ENCODE measurements at regions not wholly inside any gene's neighbourhood (a gene's known extent, or its start where the extent isn't known, plus 50 kb on each side); places are given as distances from the start of the nearest gene placed in this dataset.

GRCh38 chr3:62926494-62926893, 51.3 kb upstream of the CADPS start:
- no peak for DNase-seq
- Mint-ChIP-seq H3K36me3 (ENCODE audit: unreplicated experiment) (no peaks in the 10 kb centered on the region), H3K9me3 (ENCODE audit: unreplicated experiment) (peaks cover 4% of the 10 kb centered on the region), H3K27ac (ENCODE audit: unreplicated experiment) (no peak overlapping the region), H3K4me3 (ENCODE audit: unreplicated experiment) (no peak overlapping the region), H3K27me3 (ENCODE audit: unreplicated experiment) (no peaks in the 10 kb centered on the region), H3K4me1 (ENCODE audit: low read depth, unreplicated experiment) (peaks cover 4% of the 10 kb centered on the region)
- no peak for TF ChIP-seq CTCF (IDR thresholded peaks at IDR 0.05; ENCODE audit: partially characterized antibody, unreplicated experiment)

- H3K4me1 Mint-ChIP-seq (ENCODE audit: low read depth, unreplicated experiment) = no peaks in the 10 kb centered on the region
Observed at GRCh38 chr3:62928256-62928655, 53.0 kb upstream of the CADPS start.

GRCh38 chr3:62929771-62930170, 54.6 kb upstream of the CADPS start:
- Mint-ChIP-seq H3K27ac (ENCODE audit: unreplicated experiment) (no peak overlapping the region), H3K4me1 (ENCODE audit: low read depth, unreplicated experiment) (no peaks in the 10 kb centered on the region), H3K4me3 (ENCODE audit: unreplicated experiment) (no peak overlapping the region), H3K27me3 (ENCODE audit: unreplicated experiment) (no peaks in the 10 kb centered on the region), H3K36me3 (ENCODE audit: unreplicated experiment) (no peaks in the 10 kb centered on the region), H3K9me3 (ENCODE audit: unreplicated experiment) (no peaks in the 10 kb centered on the region)
- no peak for TF ChIP-seq CTCF (IDR thresholded peaks at IDR 0.05; ENCODE audit: partially characterized antibody, unreplicated experiment)
- DNase-seq = no peak

More at GRCh38 chr3:62928256-62928655, 53.0 kb upstream of the CADPS start:
- Mint-ChIP-seq H3K27me3 (ENCODE audit: unreplicated experiment) (no peaks in the 10 kb centered on the region), H3K36me3 (ENCODE audit: unreplicated experiment) (no peaks in the 10 kb centered on the region), H3K4me3 (ENCODE audit: unreplicated experiment) (no peak overlapping the region), H3K9me3 (ENCODE audit: unreplicated experiment) (no peaks in the 10 kb centered on the region), H3K27ac (ENCODE audit: unreplicated experiment) (no peak overlapping the region)
- no peak for DNase-seq
- TF ChIP-seq CTCF (IDR thresholded peaks at IDR 0.05; ENCODE audit: partially characterized antibody, unreplicated experiment) = no peak

- no peaks in the 10 kb centered on the region for H3K27me3 Mint-ChIP-seq (ENCODE audit: unreplicated experiment)
- no peak for TF ChIP-seq CTCF (IDR thresholded peaks at IDR 0.05; ENCODE audit: partially characterized antibody, unreplicated experiment)
- H3K4me3 Mint-ChIP-seq (ENCODE audit: unreplicated experiment) = no peak overlapping the region
- peaks cover 5% of the 10 kb centered on the region for H3K4me1 Mint-ChIP-seq (ENCODE audit: low read depth, unreplicated experiment)
- no peak for DNase-seq
- H3K9me3 Mint-ChIP-seq (ENCODE audit: unreplicated experiment) = peaks cover 5% of the 10 kb centered on the region
- no peaks in the 10 kb centered on the region for H3K36me3 Mint-ChIP-seq (ENCODE audit: unreplicated experiment)
- H3K27ac Mint-ChIP-seq (ENCODE audit: unreplicated experiment) = no peak overlapping the region
Observed at GRCh38 chr3:62935793-62936192, 60.6 kb upstream of the CADPS start.

GRCh38 chr3:62936626-62937254, 61.5 kb upstream of the CADPS start:
- no peak for DNase-seq
- H3K27ac Mint-ChIP-seq (ENCODE audit: unreplicated experiment) = no peak overlapping the region
- no peaks in the 10 kb centered on the region for H3K36me3 Mint-ChIP-seq (ENCODE audit: unreplicated experiment)
- H3K4me1 Mint-ChIP-seq (ENCODE audit: low read depth, unreplicated experiment) = peaks cover 11% of the 10 kb centered on the region
- H3K4me3 Mint-ChIP-seq (ENCODE audit: unreplicated experiment) = no peak overlapping the region
- no peaks in the 10 kb centered on the region for H3K27me3 Mint-ChIP-seq (ENCODE audit: unreplicated experiment)
- TF ChIP-seq CTCF (IDR thresholded peaks at IDR 0.05; ENCODE audit: partially characterized antibody, unreplicated experiment) = no peak
- peaks cover 5% of the 10 kb centered on the region for H3K9me3 Mint-ChIP-seq (ENCODE audit: unreplicated experiment)

All from glutamatergic neuron (in vitro differentiated cells).